Left ventricle myocardium inferior (tissue), 1 donor: ENCODE measurements at regions not wholly inside any gene's neighbourhood (a gene's known extent, or its start where the extent isn't known, plus 50 kb on each side); places are given as distances from the start of the nearest gene placed in this dataset.

ENCODE experiments used
- DNase-seq: peaks from one replicate; pipeline ENCODE4 v3.0.0-alpha.2; 2020
- H3K27ac ChIP-seq: fragments of 200-600 bp; replicated peaks from 2 replicates; pipeline ENCODE4 v1.8.0; 2021
- H3K27me3 ChIP-seq: fragments of 200-600 bp; 2 replicates; pipeline ENCODE4 v1.8.0; 2021; ENCODE audit warnings: low read depth
- H3K36me3 ChIP-seq: fragments of 200-600 bp; 2 replicates; pipeline ENCODE4 v1.8.0; 2021
- H3K4me1 ChIP-seq: fragments of 200-600 bp; 2 replicates; pipeline ENCODE4 v1.8.0; 2021
- H3K4me3 ChIP-seq: fragments of 200-600 bp; 2 replicates; pipeline ENCODE4 v1.8.0; 2021; ENCODE audit warnings: mild to moderate bottlenecking, moderate library complexity
- H3K9me3 ChIP-seq: fragments of 200-600 bp; replicated peaks from 2 replicates; pipeline ENCODE4 v1.8.0; 2021
- intact Hi-C: fragments of 100-400 bp; cut with micrococcal nuclease; formaldehyde crosslinking; loops from one replicate; pipeline ENCODE4 v1.11.0; 2022
- TF ChIP-seq, protein P1 (sequence below): fragments of 200-600 bp; IDR thresholded peaks from 2 replicates; pipeline ENCODE4 v1.8.0; 2021; ENCODE audit warnings: antibody characterized with exemption, mild to moderate bottlenecking, borderline replicate concordance
- donor health status: DM: no; HTN: yes; CAD: no; lungs with severe emphysema.

DNA sequence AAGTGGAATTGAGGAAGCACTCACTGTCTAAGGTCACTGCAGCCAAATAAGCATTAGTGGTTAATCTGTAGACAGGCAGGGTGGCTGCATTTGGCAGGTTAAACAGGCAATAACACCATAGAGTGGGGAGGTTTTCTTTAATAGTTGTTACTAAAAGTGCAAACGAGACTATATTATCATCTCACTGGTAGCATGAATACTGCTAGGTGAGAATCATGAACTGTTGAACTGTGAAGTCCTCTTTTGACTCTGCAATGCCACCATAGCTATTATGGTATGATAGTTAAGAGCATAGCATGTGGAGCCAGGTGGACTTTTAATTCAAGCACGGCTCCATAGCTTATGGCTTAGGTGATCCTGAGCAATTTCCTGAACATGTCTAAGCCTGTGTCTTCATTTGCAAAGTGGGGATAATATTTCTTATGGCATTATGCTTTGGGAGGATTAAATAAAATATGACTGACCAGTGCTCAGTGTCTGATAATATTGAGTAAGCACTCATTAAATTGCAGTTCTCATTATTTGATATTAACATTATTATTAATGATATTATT, 235.6 kb upstream of the HHIP start:
- TF ChIP-seq, protein P1, sequence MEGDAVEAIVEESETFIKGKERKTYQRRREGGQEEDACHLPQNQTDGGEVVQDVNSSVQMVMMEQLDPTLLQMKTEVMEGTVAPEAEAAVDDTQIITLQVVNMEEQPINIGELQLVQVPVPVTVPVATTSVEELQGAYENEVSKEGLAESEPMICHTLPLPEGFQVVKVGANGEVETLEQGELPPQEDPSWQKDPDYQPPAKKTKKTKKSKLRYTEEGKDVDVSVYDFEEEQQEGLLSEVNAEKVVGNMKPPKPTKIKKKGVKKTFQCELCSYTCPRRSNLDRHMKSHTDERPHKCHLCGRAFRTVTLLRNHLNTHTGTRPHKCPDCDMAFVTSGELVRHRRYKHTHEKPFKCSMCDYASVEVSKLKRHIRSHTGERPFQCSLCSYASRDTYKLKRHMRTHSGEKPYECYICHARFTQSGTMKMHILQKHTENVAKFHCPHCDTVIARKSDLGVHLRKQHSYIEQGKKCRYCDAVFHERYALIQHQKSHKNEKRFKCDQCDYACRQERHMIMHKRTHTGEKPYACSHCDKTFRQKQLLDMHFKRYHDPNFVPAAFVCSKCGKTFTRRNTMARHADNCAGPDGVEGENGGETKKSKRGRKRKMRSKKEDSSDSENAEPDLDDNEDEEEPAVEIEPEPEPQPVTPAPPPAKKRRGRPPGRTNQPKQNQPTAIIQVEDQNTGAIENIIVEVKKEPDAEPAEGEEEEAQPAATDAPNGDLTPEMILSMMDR: no peak
- no peaks in the 10 kb centered on the region for H3K36me3 ChIP-seq
- H3K4me1 ChIP-seq: no peaks in the 10 kb centered on the region
- no peak overlapping the region for H3K27ac ChIP-seq
- no peaks in the 10 kb centered on the region for H3K9me3 ChIP-seq
- H3K4me3 ChIP-seq: no peak overlapping the region
- no peak for DNase-seq
- no peaks in the 10 kb centered on the region for H3K27me3 ChIP-seq
- intact Hi-C loops: no loop called here

DNA sequence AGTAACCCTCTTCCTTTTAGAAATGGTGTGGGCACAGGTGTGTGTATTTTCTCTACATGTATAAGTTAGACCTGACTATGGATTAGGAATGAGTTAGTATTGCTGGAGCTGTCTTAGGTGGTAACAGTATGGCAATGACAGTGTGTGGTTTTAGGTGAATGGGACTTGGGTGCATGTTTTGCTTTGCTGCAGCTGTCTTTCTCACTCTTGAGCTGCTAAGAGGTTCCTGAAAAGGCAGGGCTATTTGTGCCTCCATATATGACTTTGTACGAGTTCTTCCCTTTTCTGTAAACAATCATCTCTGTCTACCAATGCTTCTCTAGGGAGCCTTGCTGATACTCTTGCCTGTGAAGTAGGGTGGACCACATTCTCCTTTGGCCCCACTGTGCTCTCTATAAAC, 234.8 kb upstream of the HHIP start:
- Histone ChIP-seq H3K9me3 (no peaks in the 10 kb centered on the region), H3K36me3 (no peaks in the 10 kb centered on the region), H3K27me3 (no peaks in the 10 kb centered on the region), H3K4me3 (no peak overlapping the region), H3K4me1 (no peaks in the 10 kb centered on the region), H3K27ac (no peak overlapping the region)
- TF ChIP-seq, protein P1: no peak
- DNase-seq: no peak
- intact Hi-C loops: no loop called here

- TF ChIP-seq, protein P1: no peak
Measured at GRCh38 chr4:144411700-144412099, 234.3 kb upstream of the HHIP start.

GRCh38 chr4:144421056-144421455, 224.9 kb upstream of the HHIP start:
- Histone ChIP-seq H3K27me3 (no peaks in the 10 kb centered on the region), H3K4me1 (no peaks in the 10 kb centered on the region), H3K4me3 (no peak overlapping the region), H3K27ac (no peak overlapping the region), H3K36me3 (no peaks in the 10 kb centered on the region), H3K9me3 (no peaks in the 10 kb centered on the region)
- TF ChIP-seq, protein P1: no peak
- no peak for DNase-seq
- intact Hi-C loops: no loop called here

More at GRCh38 chr4:144411700-144412099, 234.3 kb upstream of the HHIP start:
- no peak overlapping the region for H3K4me3 ChIP-seq
- no peak for DNase-seq
- intact Hi-C loops: no loop called here
- H3K36me3 ChIP-seq: no peaks in the 10 kb centered on the region
- no peaks in the 10 kb centered on the region for H3K4me1 ChIP-seq
- no peaks in the 10 kb centered on the region for H3K9me3 ChIP-seq
- no peaks in the 10 kb centered on the region for H3K27me3 ChIP-seq
- H3K27ac ChIP-seq: no peak overlapping the region

GRCh38 chr4:144421839-144422565, 224.0 kb upstream of the HHIP start:
- no peak for DNase-seq
- no peaks in the 10 kb centered on the region for H3K9me3 ChIP-seq

More at GRCh38 chr4:144421839-144422565, 224.0 kb upstream of the HHIP start:
- intact Hi-C loops: no loop called here
- Histone ChIP-seq H3K4me1 (no peaks in the 10 kb centered on the region), H3K27me3 (no peaks in the 10 kb centered on the region), H3K36me3 (no peaks in the 10 kb centered on the region), H3K27ac (no peak overlapping the region), H3K4me3 (no peak overlapping the region)
- TF ChIP-seq, protein P1: no peak
